Thyroid gland (tissue), 4 donors: ENCODE measurements at regions not wholly inside any gene's neighbourhood (a gene's known extent, or its start where the extent isn't known, plus 50 kb on each side); places are given as distances from the start of the nearest gene placed in this dataset.

ENCODE experiments used
- DNase-seq, 2 donors: peaks; one replicate each; pipeline ENCODE4 v3.0.0-alpha.2; 2019
- H3K27ac ChIP-seq, 3 donors: fragments of 200-600 bp; sonication (generic); 1 replicate in 2 of 3; 2 replicates in 1 of 3; pipeline ENCODE4 v1.5.1; 2016 to 2019; ENCODE audit warnings: mild to moderate bottlenecking in 1 of 3, moderate library complexity in 1 of 3
- H3K27me3 ChIP-seq: fragments of 200-600 bp; sonication (generic); one replicate; pipeline ENCODE4 v1.5.1; 2019
- H3K36me3 ChIP-seq, 2 donors: fragments of 200-600 bp; sonication (generic); one replicate each; pipeline ENCODE4 v1.5.1; 2016 to 2019
- H3K4me1 ChIP-seq, 2 donors: fragments of 200-600 bp; sonication (generic); one replicate each; pipeline ENCODE4 v1.5.1; 2017 to 2019
- H3K4me3 ChIP-seq, 3 donors: fragments of 200-600 bp; sonication (generic); replicated peaks in 1 of 3; 1 replicate in 2 of 3; 2 replicates in 1 of 3; pipeline ENCODE4 v1.5.1; 2016; ENCODE audit warnings: mild to moderate bottlenecking in 1 of 3
- H3K9me3 ChIP-seq: fragments of 200-600 bp; sonication (generic); one replicate; pipeline ENCODE4 v1.5.1; 2017
- CTCF ChIP-seq, 6 experiments: fragments of 200-600 bp in 3 of 6; fragments of 450-650 bp in 3 of 6; sonication (generic) in 3 of 6; IDR thresholded peaks; one replicate each; pipeline ENCODE4 v1.5.1; 2016 to 2019; ENCODE audit warnings: antibody characterized with exemption in 6 of 6, mild to moderate bottlenecking in 2 of 6, inconsistent platforms in 1 of 6, moderate library complexity in 1 of 6
- POLR2A ChIP-seq, 2 donors: fragments of 450-650 bp; IDR thresholded peaks; one replicate each; pipeline ENCODE4 v1.6.1; 2017; ENCODE audit warnings: antibody characterized with exemption in 2 of 2, mild to moderate bottlenecking in 2 of 2, moderate library complexity in 1 of 2
- WGBS, 2 donors: methylation state at CpG; one replicate each; pipeline ENCODE4 v1.1.5; 2017; 5-methylcytosine and 5-hydroxymethylcytosine counted together
- intact Hi-C: fragments of 100-400 bp; cut with DNase I; formaldehyde crosslinking; loops from one replicate; pipeline ENCODE4 v1.15.1; 2023

- Histone ChIP-seq H3K9me3 (no peaks in the 10 kb centered on the region), H3K27me3 (no peaks in the 10 kb centered on the region), H3K27ac (no peak overlapping the region), H3K4me3 (no peak overlapping the region), H3K36me3 (no peaks in the 10 kb centered on the region), H3K4me1 (no peaks in the 10 kb centered on the region)
- TF ChIP-seq POLR2A (IDR thresholded peaks at IDR 0.05), result no peak
- TF ChIP-seq CTCF (IDR thresholded peaks at IDR 0.05), result no peak
- intact Hi-C loops, result no loop called here
- no peak for DNase-seq
- 72 to 79% methylated on average over 2 of the region's 2 CpGs for WGBS, 2 donors
Observed at GRCh38 chr2:122935506-122935905, 1089.6 kb upstream of the CNTNAP5 start.

GRCh38 chr2:122939796-122940195 is 1085.3 kb upstream of the CNTNAP5 start:
- DNase-seq, result no peak
- TF ChIP-seq POLR2A (IDR thresholded peaks at IDR 0.05) (no peak), CTCF (IDR thresholded peaks at IDR 0.05) (no peak)

GRCh38 chr2:122949523-122949922 is 1075.6 kb upstream of the CNTNAP5 start:
- Histone ChIP-seq H3K27ac (no peak overlapping the region), H3K4me1 (no peaks in the 10 kb centered on the region), H3K36me3 (no peaks in the 10 kb centered on the region), H3K27me3 (no peaks in the 10 kb centered on the region), H3K9me3 (no peaks in the 10 kb centered on the region), H3K4me3 (no peak overlapping the region)
- WGBS, 2 donors, result 46 to 61% methylated on average over 2 of the region's 2 CpGs
- TF ChIP-seq CTCF (IDR thresholded peaks at IDR 0.05) (no peak), POLR2A (IDR thresholded peaks at IDR 0.05) (no peak)
- no peak for DNase-seq
- intact Hi-C loops, result no loop called here

More at GRCh38 chr2:122939796-122940195, 1085.3 kb upstream of the CNTNAP5 start:
- no peaks in the 10 kb centered on the region for H3K4me1 ChIP-seq
- H3K27ac ChIP-seq, result no peak overlapping the region
- 70 to 76% methylated on average over 4 of the region's 4 CpGs for WGBS, 2 donors
- H3K4me3 ChIP-seq, result no peak overlapping the region
- no peaks in the 10 kb centered on the region for H3K9me3 ChIP-seq
- intact Hi-C loops, result no loop called here
- no peaks in the 10 kb centered on the region for H3K27me3 ChIP-seq
- no peaks in the 10 kb centered on the region for H3K36me3 ChIP-seq

GRCh38 chr2:122955776-122956175 is 1069.3 kb upstream of the CNTNAP5 start:
- no peaks in the 10 kb centered on the region for H3K36me3 ChIP-seq
- H3K9me3 ChIP-seq, result no peaks in the 10 kb centered on the region
- 75 to 77% methylated on average over 4 of the region's 4 CpGs for WGBS, 2 donors
- H3K4me3 ChIP-seq, result no peak overlapping the region
- no peak for DNase-seq
- no peaks in the 10 kb centered on the region for H3K27me3 ChIP-seq
- intact Hi-C loops, result no loop called here
- TF ChIP-seq CTCF (IDR thresholded peaks at IDR 0.05) (no peak), POLR2A (IDR thresholded peaks at IDR 0.05) (no peak)
- no peaks in the 10 kb centered on the region for H3K4me1 ChIP-seq
- no peak overlapping the region for H3K27ac ChIP-seq

- TF ChIP-seq CTCF (IDR thresholded peaks at IDR 0.05) (no peak), POLR2A (IDR thresholded peaks at IDR 0.05) (no peak)
- no peak for DNase-seq
Observed at GRCh38 chr2:122960759-122961641, 1064.1 kb upstream of the CNTNAP5 start.

More at GRCh38 chr2:122960759-122961641, 1064.1 kb upstream of the CNTNAP5 start:
- Histone ChIP-seq H3K27ac (no peak overlapping the region), H3K4me3 (no peak overlapping the region), H3K36me3 (no peaks in the 10 kb centered on the region), H3K9me3 (no peaks in the 10 kb centered on the region), H3K4me1 (no peaks in the 10 kb centered on the region), H3K27me3 (no peaks in the 10 kb centered on the region)
- WGBS, 2 donors, result 74 to 78% methylated on average over 5 of the region's 5 CpGs
- intact Hi-C loops, result no loop called here
